CD4-positive, alpha-beta T cell treated with Interleukin-15 for 4 hours (primary cell): ENCODE measurements at regions not wholly inside any gene's neighbourhood (a gene's known extent, or its start where the extent isn't known, plus 50 kb on each side); places are given as distances from the start of the nearest gene placed in this dataset.

Experiments
- DNase-seq: peaks from one replicate; pipeline ENCODE4 v3.0.0-alpha.2; 2020; ENCODE audit warnings: low spot score

DNA sequence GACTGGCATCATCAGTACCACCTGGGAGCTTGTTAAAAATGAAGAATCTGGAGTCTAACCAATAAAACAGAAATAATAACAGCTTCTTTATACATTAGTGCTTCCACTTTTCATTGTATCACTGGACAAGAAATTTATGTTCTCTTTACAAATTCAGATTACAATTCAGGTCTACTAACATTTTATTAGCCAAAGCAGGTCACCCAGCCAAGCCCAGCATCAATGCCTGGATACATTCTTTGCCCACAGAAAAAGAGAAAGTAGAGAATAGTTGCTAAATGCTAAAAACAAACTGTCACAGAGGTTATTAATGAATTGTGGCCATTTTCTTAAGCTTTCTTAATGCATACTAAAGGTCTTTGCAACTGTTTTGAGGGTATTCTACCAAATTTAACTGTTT, 458.3 kb downstream of the BTBD3 start:
- no peak for DNase-seq

DNA sequence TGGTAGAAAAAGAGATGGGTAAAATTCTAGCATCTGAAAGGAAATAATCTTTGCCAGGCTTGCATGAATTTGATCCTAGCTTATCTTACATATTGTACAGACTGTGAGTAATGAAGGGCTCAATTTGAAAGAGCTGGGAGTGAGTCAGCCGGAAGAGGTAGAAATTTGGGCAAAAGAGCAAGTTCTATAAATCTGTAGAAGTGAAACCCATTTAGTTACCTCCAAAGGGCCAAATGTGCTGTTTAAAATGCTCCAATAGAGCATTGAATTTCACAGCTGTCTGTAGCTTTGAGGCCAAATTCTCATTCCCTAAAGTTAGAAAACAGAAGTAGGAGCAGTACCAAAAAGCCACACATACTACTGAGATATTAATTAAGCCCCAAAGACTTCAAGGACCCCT, 466.1 kb downstream of the BTBD3 start:
- no peak for DNase-seq

DNA sequence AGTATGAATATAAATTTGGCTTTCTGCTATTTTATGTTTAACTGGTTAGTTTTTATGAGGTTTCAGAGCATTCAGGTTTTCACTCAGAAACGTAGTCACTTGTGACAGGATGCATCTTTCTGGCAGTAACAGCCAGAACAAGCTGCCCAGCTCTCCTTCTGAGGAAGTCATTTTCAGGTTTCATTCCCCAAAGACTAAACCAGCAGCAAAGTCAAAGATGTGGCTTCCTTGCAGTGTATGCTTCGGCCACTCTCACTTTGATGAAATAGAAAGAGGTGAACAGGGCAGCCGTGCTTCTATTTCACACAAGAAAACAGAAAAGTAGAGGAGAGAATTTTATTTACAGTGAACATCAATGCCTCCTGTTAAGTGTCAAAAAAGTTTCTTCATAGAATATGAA, 469.1 kb downstream of the BTBD3 start:
- no peak for DNase-seq

DNA sequence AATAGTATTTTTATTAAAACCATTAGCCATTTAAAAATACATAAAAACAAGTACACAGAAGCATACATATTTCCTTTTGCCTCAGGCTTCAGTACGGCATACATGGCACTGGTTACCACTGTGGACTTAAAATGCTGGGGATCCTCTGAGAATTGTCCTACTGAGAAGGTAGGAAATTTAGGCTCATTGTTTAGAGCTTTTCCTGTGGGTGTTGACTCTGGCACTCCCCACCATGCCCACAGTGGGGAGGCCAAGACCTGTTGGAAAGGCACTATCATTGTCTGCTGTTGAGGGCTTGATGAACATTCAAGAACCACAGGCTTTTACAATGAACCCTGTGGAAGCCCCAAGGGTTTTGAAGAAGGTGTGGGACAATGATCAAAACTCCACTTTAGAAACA, 473.4 kb downstream of the BTBD3 start:
- no peak for DNase-seq

DNA sequence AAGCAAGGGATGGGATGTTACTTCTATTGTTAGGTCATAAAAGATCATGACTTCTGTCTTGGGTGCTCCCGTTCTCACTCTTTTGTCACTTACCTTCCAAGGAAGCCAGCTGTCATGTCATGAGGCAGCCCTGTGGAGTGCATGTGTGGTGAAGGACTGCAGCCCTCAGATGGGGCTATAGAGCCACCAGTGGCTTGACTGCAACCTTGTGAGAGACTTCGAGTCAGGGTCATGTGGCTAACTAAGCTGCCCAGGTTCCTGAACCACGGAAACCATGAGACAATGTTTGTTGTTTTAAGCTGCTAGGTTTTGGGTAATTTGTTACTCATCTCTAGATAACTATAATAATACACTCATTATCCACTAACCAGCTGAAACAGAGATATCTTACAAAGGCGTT, 477.1 kb downstream of the BTBD3 start:
- no peak for DNase-seq

DNA sequence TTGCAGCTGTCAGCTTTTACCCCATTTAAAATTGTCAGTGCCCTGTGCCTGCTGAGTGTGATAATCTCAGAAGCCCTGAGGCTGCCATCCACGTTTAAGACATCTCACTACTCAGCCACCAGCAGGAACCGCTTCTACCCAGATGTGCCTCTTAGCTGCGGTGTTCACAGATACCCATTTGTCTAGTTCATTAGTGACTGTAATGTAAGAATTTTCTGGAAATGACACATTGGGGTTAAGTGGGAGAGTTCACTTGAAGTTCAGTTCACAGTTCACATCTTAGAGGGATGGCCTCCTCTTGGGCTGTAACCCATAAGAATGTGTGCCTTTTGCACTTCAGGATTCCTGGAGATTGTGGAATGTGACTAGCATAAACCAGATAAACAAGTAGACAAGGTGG, 477.7 kb downstream of the BTBD3 start:
- DNase-seq: no peak

DNA sequence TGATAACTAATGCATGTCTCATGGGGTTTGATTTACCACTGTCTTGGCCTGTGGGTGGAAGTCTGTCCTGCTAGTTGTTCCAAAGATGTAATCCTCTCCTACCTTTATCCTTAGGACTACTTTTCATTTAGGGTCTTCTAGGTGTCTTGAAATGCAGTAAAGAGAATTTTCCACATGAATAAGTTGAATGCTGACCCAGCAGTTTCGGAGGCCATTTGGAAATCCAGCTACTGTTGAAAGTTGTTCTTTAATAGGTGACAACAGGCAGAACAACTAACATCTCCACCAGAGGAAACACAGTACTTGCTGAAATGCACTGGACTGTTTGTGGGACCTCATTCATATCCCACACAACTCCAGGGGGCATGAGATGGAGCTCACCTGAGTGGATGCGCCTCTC, 478.1 kb downstream of the BTBD3 start:
- DNase-seq: no peak

DNA sequence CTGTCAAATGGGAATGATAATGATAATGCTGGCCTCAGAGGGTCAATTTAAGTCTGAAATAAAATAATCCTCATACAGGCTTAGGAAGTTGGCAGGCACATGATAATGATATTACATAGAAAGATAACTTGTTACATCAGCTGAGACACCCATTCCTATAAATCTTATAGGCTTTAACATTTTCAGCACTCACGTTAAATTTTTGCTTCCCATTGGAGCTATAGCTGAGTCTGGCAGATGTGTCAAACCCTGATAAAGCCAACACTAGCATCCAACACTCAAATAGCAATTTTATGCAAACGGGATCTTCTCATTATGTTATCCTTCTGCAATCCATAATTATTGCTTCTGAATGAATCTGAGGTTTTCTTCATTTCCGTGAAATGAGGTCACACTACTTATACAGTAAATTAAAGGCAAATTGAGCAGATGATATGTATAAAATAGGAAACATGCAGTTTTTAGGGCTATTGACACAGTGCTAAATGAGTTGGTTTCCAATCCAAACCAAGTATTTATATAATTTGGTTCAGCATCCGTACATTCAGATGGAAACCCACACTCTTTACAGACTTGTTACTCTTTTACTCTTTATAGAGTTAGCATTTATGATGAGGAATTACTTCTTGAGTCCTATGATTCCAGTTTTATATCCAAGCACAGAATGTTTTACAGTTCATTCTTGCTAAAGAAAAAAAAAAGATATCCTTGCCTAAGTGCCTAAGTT, 481.6 kb downstream of the BTBD3 start:
- DNase-seq: no peak

DNA sequence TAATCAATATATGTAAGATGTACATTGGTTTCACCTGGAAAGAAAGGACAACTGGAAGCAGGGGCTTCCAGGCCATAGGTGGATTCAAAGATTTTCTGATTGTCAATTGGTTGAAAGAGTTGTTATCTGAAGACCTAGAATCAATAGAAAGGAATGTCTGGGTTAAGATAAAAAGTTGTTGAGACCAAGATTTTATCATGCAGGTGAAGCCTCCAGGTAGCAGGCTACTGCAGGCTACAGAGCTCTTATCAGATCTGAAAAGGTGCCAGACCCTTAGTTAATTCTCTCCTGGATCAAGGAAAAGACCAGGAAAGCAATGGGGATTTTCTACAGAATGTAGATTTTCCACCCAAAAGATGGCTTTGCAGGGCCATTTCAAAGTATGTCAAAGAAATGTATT, 487.2 kb downstream of the BTBD3 start:
- DNase-seq: no peak

DNA sequence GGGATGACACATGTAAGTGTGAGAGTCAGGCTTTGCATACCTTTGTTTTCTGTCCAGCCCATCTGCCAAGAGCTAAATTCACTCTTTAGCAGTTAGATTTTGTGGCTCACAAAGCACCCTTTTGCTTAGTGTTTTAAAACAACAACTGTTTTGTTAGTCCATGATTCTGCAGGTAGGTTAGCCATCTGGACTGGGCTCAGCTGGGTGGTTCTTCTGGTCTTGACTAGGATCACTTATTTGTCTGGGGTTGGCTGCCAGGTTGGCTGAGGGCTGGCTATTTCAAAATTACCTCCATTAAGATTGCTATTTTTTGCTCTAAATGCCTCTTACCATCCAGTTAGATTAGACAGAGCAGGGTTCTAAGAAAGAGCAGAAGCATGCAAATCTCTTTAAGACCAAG, 489.3 kb downstream of the BTBD3 start:
- no peak for DNase-seq

DNA sequence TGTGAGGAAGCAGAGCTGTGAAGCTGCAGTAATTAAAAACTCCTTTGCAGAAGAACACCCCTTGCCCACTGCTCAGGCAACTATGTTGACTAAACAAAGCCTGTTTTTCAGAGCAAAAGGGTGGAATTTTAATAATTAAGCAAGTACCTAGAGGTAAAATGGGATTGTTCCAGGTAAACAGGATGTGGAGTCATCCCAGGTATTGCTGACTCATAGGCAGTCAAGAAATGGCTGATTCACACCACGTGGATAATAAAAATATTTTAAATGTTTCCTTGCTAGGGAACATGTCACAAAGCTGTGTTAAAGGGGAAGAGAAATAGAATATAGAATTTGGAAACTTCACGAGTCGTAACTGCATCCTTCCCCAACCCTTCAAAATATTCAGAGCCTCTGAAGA, 491.8 kb downstream of the BTBD3 start:
- no peak for DNase-seq

DNA sequence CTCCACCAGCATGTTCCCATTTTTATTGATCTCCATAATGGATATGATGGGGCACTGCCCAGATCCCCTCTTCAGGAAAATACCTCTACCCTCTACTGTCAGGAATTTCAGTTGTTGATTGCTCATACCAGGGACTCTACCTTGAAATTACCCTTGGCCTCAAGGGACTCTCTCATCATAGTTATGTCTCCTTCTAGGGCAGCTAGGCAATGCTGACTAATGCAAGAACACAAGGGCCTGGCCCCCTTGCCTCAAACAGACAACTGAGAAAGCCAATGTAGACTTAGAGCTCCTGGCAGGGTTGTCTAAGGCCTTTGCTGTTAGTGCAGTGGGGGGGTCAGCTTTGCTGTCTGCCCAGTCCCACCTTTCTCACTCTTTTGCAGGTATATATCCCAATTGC, 493.1 kb downstream of the BTBD3 start:
- no peak for DNase-seq

DNA sequence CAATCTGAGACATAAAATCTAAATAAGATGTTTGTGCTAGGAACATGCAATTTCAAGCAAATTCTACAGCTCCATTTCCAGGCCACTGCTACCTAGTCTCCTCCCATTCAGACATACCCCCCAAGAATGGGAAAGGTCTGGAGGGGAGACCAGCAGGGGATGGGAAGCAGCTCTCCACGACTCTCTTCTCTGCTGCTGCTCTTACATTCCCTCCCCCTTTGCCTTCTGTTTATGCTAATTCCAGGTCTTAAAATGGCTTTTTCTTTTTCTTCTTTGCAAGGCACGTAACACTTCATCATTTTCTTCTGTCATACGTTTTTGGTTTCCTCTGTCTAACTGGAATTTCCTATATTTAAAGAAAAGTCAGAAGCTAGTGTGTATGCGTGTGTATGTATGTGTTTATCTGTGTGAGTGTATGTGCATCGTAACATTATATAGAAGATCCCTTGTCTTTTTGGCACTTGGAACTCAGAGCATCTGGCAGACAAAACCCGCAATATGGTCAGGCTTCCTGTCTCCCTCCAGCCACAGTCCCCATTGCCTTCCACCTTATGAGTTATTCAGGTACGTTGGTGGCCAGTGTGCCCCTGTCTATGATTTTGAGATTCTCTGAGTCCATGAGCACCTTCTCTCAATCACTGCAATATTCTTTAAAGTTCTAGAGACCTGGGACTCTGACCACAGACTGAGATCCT, 493.7 kb downstream of the BTBD3 start:
- no peak for DNase-seq

DNA sequence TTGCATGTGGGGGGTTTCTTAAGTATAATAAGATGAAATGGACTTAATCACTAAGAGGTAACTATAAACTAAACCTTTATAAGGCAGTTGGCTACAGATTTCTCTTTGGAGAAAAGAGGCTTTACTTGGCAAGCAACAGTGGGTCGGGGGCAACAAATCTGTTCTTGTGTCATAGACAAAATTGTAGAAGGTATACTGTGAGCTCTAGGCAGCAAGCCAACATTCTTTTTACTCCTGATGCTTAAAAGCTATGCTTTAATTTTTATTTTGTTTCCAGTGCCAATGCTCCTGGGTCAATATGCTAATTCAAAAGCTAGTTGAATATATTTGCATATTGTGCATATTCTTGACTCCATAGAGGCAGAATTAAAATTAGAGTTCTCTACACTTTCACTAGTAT, 495.4 kb downstream of the BTBD3 start:
- DNase-seq: no peak

DNA sequence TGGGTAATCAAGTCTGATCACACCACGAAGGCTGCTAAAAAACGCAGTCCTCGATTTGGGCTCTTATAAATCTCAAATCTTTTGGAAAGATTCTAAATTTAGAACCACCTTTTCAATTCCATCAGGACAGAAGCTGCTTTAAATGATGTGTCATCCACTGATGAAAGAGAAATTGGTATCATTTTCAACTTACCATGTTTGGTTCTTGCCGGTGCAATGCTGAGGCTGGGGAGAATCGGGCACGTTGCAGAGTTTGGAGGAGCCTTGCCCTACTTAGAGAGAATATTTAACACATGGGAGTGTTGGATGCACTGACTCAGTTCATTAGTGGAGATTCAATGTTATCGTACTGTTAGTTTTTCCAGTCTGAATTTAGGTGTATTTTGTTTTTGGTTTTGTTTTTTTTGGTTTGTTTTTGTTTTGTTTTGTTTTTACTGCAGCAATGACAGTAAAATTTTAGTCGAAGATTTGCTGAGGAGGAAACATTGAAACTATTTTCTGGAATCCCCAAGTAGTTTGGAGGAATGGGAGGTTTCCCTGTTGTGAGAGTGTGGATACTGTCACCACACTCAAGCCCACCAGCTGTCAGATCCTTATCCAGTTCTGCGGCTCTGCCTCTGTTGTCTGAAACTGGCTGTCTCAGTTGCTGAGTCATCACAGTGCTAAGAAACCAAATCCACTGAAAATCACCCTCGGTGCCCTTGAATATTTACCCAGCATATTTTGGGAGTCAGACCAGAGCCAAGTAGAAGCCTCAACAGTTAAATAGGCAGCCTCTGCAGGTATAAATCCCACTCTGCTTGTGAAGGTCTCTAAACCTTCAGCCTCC, 497.0 kb downstream of the BTBD3 start:
- no peak for DNase-seq

DNA sequence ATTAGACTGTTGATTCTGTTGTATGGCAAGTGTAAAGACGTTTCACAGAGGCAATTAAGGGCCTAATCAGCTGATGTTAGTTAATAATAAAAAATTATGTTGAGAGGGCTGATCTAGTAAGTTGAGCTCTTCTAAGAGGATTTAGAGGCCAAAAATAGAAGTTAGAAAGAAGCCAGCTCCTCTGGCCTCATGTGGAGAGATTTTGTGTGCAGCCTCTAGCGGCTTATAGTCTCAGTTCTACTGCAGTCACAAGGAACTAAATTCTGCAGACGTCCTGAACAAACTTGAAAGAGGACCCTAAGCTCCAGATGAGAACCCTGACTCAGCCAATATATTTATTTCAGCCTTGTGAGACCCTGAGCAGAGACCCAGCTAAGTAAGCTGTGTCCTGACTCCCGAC, 498.6 kb downstream of the BTBD3 start:
- no peak for DNase-seq

DNA sequence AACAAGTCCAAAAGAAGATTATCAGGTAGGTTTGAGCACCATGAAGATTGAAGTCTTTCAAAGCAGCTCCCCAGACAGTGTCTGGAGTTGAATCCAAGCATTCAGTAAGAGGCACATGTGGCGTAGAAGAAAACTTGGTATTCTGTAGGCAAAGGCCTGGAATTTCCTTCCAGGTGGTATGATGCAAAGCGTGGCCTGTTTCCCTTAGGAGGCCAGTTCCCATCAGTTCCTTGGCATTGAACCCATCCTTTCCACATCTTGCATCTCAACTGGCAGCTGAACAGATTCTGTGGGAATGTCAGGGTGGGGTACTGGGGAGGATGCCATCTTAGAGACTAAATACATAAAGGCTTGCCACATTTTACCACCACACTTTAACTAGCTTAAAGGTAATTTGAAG, 516.0 kb downstream of the BTBD3 start:
- no peak for DNase-seq

DNA sequence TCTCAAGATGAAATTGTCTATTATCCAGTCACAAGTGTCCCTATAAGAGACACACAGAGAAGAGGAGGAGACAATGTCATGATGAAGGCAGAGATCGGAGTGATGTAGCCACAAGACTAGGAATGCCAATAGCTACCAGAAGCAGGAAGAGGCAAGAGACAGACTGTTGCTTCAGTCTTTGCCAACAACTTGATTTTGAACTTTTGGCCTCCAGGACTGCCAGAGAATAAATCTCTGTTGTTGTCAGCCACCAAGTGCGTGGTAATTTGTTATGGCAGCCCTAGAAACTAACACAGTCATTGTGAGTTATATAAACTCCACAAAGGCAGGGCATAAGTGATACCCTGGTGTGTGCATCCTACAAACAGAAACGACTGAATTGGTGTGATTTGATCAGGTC, 517.0 kb downstream of the BTBD3 start:
- no peak for DNase-seq

DNA sequence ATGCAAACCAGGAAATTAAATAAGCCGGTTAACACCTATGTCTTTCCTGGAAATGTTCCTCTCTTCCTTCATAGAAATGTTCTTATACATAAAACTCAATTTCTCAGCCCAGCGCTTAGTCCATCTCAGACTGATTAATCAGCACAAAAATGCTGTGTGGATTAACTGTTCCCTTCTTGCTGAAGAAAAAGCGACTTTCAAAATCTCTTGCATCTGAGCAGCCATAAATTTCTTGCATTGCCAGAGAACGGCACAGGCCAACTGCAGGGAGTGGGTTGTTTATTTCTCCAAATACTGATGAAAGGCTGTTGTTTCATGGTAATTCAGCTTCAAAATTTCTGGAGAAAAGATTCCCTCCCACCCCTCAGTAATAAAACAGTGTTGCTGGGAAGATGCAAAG, 517.6 kb downstream of the BTBD3 start:
- DNase-seq: no peak

DNA sequence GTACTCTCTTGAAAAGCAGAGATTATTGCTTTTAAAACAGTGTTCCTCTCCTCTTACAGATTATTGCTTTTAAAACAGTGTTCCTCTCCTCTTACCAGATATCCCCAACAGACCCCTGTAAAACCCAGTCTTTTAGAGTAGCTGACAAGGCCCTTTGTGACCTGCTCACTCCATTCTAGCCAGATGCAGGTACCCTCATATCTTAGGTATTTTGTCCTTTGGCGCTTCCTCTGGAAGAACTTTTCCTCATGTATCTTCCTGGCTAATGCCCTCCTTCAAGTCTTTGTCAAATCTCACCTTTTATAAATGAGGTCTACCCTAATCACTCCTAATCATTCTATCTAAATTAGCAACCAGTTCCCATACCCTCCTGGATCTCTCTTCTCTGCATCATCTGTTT, 536.0 kb downstream of the BTBD3 start:
- no peak for DNase-seq

DNA sequence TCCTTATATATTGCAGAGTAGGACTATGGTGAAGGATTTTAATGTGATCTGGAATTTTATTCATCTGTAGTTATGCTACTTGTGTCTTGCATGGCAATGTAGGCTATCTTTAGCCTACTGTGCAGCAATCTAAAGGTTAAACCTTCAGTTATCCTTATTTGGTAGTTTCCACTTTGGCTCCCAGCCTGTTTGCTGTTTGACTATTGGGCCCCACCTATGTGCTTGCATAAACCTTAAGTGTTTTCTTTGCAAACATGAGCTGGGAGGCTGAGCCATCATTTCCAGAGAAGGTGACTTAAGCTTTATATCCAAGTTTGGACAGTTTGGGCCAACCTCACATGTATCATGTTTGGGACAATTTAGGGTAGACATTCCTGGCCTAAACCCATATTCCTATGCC, 537.5 kb downstream of the BTBD3 start:
- DNase-seq: no peak

DNA sequence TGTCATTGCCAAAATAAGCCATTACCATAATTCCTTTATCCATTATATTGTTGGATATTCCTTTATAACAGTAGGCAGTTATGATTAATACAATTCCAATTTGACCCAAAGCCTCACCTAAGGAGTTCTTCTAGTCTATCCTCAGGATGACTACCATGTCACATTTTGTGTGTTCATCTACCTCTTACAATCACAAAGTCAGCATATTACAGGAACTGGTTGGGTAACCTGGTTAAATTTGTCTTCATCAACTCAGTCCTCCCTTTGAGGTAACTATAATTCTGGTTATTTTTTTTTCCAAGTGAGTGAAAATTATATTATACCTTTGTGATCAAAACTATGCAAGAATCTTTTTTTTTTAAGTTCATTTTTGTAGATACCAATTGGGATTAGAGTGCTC, 540.5 kb downstream of the BTBD3 start:
- DNase-seq: no peak

DNA sequence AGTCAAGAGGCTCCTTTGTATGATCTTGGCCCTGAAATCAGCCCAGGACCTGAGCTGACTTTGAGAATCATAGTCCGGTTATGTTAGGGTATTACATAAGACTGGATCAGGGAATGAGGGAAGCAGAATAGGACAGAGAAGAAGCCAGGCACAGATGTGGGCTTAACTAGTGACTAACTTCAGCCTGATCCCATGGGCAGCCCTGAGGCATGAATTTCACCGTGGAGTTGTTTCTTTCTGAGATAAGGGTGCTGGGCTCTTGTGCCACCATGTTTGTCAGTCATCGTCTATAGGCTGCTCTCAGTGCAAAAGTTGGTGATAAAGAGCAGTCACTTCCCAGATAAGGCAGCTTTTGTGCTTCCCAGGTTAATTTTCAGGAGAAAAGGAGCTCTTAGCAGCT, 544.7 kb upstream of the SPTLC3 start:
- DNase-seq: no peak
